Activated T-cell treated with anti-CD3 and anti-CD28 coated beads, Interleukin-2, amount 50 U/mL, for 24 hours (primary cell): ENCODE measurements at regions not wholly inside any gene's neighbourhood (a gene's known extent, or its start where the extent isn't known, plus 50 kb on each side); places are given as distances from the start of the nearest gene placed in this dataset.
"Not testable (repeated sequence)": the region's sequence is repeated elsewhere in the genome, so short reads cannot be mapped to it uniquely, and the experiment has no call there.

Source experiments
- DNase-seq: peaks from one replicate; pipeline ENCODE4 v3.0.0-alpha.2; 2020
- H3K27ac Mint-ChIP-seq: 2 replicates; pipeline ENCODE4 v1.8.0; 2020; ENCODE audit warnings: mild to moderate bottlenecking, mixed read lengths
- H3K27me3 Mint-ChIP-seq: 2 replicates; pipeline ENCODE4 v1.8.0; 2020; ENCODE audit warnings: mixed read lengths
- H3K36me3 Mint-ChIP-seq: 2 replicates; pipeline ENCODE4 v1.8.0; 2020; ENCODE audit warnings: low read depth, mixed read lengths
- H3K4me1 Mint-ChIP-seq: 2 replicates; pipeline ENCODE4 v1.8.0; 2020; ENCODE audit warnings: low read depth, mixed read lengths
- H3K4me3 Mint-ChIP-seq: 2 replicates; pipeline ENCODE4 v1.8.0; 2020; ENCODE audit warnings: mild to moderate bottlenecking, moderate library complexity, mixed read lengths
- H3K9me3 Mint-ChIP-seq: 2 replicates; pipeline ENCODE4 v1.8.0; 2020; ENCODE audit warnings: mixed read lengths

- Mint-ChIP-seq H3K4me3 (no peak overlapping the region), H3K27me3 (no peaks in the 10 kb centered on the region), H3K27ac (no peak overlapping the region), H3K4me1 (no peaks in the 10 kb centered on the region), H3K36me3 (no peaks in the 10 kb centered on the region), H3K9me3 (no peaks in the 10 kb centered on the region)
- no peak for DNase-seq
These were observed 239.4 kb upstream of the CPHXL start for GRCh38 chr16:75965504-75966374.

- not testable (repeated sequence) for H3K4me1 Mint-ChIP-seq, H3K27me3 Mint-ChIP-seq, H3K27ac Mint-ChIP-seq, H3K36me3 Mint-ChIP-seq, DNase-seq, H3K4me3 Mint-ChIP-seq, H3K9me3 Mint-ChIP-seq
These were observed 242.8 kb upstream of the CPHXL start for GRCh38 chr16:75969120-75969519.

GRCh38 chr16:75971334-75971733 lies 245.0 kb upstream of the CPHXL start:
- Mint-ChIP-seq H3K27me3 (no peaks in the 10 kb centered on the region), H3K36me3 (no peaks in the 10 kb centered on the region), H3K4me3 (no peak overlapping the region), H3K4me1 (no peaks in the 10 kb centered on the region), H3K27ac (no peak overlapping the region), H3K9me3 (no peaks in the 10 kb centered on the region)
- DNase-seq, result no peak

- no peaks in the 10 kb centered on the region for H3K36me3 Mint-ChIP-seq
- no peak overlapping the region for H3K4me3 Mint-ChIP-seq
- H3K27me3 Mint-ChIP-seq, result no peaks in the 10 kb centered on the region
- H3K27ac Mint-ChIP-seq, result no peak overlapping the region
- no peak for DNase-seq
- H3K9me3 Mint-ChIP-seq, result peaks cover 8% of the 10 kb centered on the region
- H3K4me1 Mint-ChIP-seq, result no peaks in the 10 kb centered on the region
These were observed 257.0 kb upstream of the CPHXL start for GRCh38 chr16:75983296-75983695.

- Mint-ChIP-seq H3K9me3 (peaks cover 8% of the 10 kb centered on the region), H3K4me1 (no peaks in the 10 kb centered on the region), H3K36me3 (no peaks in the 10 kb centered on the region), H3K27me3 (no peaks in the 10 kb centered on the region), H3K4me3 (no peak overlapping the region), H3K27ac (no peak overlapping the region)
- no peak for DNase-seq
These were observed 257.6 kb upstream of the CPHXL start for GRCh38 chr16:75983741-75984381.

GRCh38 chr16:75987323-75987722 lies 261.0 kb upstream of the CPHXL start:
- H3K27ac Mint-ChIP-seq, result no peak overlapping the region
- H3K36me3 Mint-ChIP-seq, result no peaks in the 10 kb centered on the region
- no peak for DNase-seq
- no peaks in the 10 kb centered on the region for H3K27me3 Mint-ChIP-seq
- H3K9me3 Mint-ChIP-seq, result peaks cover 9% of the 10 kb centered on the region
- no peak overlapping the region for H3K4me3 Mint-ChIP-seq
- H3K4me1 Mint-ChIP-seq, result no peaks in the 10 kb centered on the region

GRCh38 chr16:75996491-75996890 lies 270.2 kb upstream of the CPHXL start:
- DNase-seq, result no peak
- Mint-ChIP-seq H3K4me3 (no peak overlapping the region), H3K9me3 (no peaks in the 10 kb centered on the region)

GRCh38 chr16:75997606-75998005 lies 271.3 kb upstream of the CPHXL start:
- Mint-ChIP-seq H3K4me3 (no peak overlapping the region), H3K4me1 (no peaks in the 10 kb centered on the region), H3K27ac (no peak overlapping the region), H3K27me3 (no peaks in the 10 kb centered on the region), H3K9me3 (peaks cover 3% of the 10 kb centered on the region), H3K36me3 (no peaks in the 10 kb centered on the region)
- no peak for DNase-seq

More at GRCh38 chr16:75996491-75996890, 270.2 kb upstream of the CPHXL start:
- Mint-ChIP-seq H3K27ac (no peak overlapping the region), H3K36me3 (no peaks in the 10 kb centered on the region), H3K4me1 (no peaks in the 10 kb centered on the region), H3K27me3 (no peaks in the 10 kb centered on the region)

GRCh38 chr16:76007645-76008044 lies 269.6 kb upstream of the CNTNAP4 start:
- no peak overlapping the region for H3K4me3 Mint-ChIP-seq
- no peaks in the 10 kb centered on the region for H3K4me1 Mint-ChIP-seq
- H3K27ac Mint-ChIP-seq, result no peak overlapping the region
- no peaks in the 10 kb centered on the region for H3K36me3 Mint-ChIP-seq
- H3K27me3 Mint-ChIP-seq, result no peaks in the 10 kb centered on the region
- DNase-seq, result no peak
- H3K9me3 Mint-ChIP-seq, result no peaks in the 10 kb centered on the region

GRCh38 chr16:76023835-76024234 lies 253.4 kb upstream of the CNTNAP4 start:
- Mint-ChIP-seq H3K27me3 (no peaks in the 10 kb centered on the region), H3K4me3 (no peak overlapping the region), H3K9me3 (no peaks in the 10 kb centered on the region), H3K36me3 (no peaks in the 10 kb centered on the region), H3K27ac (no peak overlapping the region), H3K4me1 (no peaks in the 10 kb centered on the region)
- DNase-seq, result no peak

- no peak for DNase-seq
- H3K36me3 Mint-ChIP-seq, result no peaks in the 10 kb centered on the region
- no peaks in the 10 kb centered on the region for H3K4me1 Mint-ChIP-seq
- no peak overlapping the region for H3K4me3 Mint-ChIP-seq
- H3K9me3 Mint-ChIP-seq, result peaks cover 6% of the 10 kb centered on the region
- no peaks in the 10 kb centered on the region for H3K27me3 Mint-ChIP-seq
- no peak overlapping the region for H3K27ac Mint-ChIP-seq
These were observed 241.5 kb upstream of the CNTNAP4 start for GRCh38 chr16:76035689-76036088.

- H3K36me3 Mint-ChIP-seq, result no peaks in the 10 kb centered on the region
- H3K27ac Mint-ChIP-seq, result no peak overlapping the region
- DNase-seq, result no peak
- H3K4me3 Mint-ChIP-seq, result no peak overlapping the region
- peaks cover 3% of the 10 kb centered on the region for H3K9me3 Mint-ChIP-seq
- H3K27me3 Mint-ChIP-seq, result no peaks in the 10 kb centered on the region
- no peaks in the 10 kb centered on the region for H3K4me1 Mint-ChIP-seq
These were observed 239.1 kb upstream of the CNTNAP4 start for GRCh38 chr16:76038097-76038496.

GRCh38 chr16:76052725-76053124 lies 224.5 kb upstream of the CNTNAP4 start:
- H3K9me3 Mint-ChIP-seq, result peaks cover 7% of the 10 kb centered on the region
- no peaks in the 10 kb centered on the region for H3K4me1 Mint-ChIP-seq
- DNase-seq, result no peak
- H3K27me3 Mint-ChIP-seq, result no peaks in the 10 kb centered on the region
- H3K36me3 Mint-ChIP-seq, result no peaks in the 10 kb centered on the region
- H3K27ac Mint-ChIP-seq, result no peak overlapping the region
- no peak overlapping the region for H3K4me3 Mint-ChIP-seq

- H3K4me1 Mint-ChIP-seq, result no peaks in the 10 kb centered on the region
- no peak for DNase-seq
- peaks cover 3% of the 10 kb centered on the region for H3K9me3 Mint-ChIP-seq
- H3K4me3 Mint-ChIP-seq, result no peak overlapping the region
- no peaks in the 10 kb centered on the region for H3K36me3 Mint-ChIP-seq
- H3K27ac Mint-ChIP-seq, result no peak overlapping the region
- H3K27me3 Mint-ChIP-seq, result no peaks in the 10 kb centered on the region
These were observed 218.0 kb upstream of the CNTNAP4 start for GRCh38 chr16:76059186-76059585.

- H3K9me3 Mint-ChIP-seq, result peaks cover 3% of the 10 kb centered on the region
- H3K4me3 Mint-ChIP-seq, result no peak overlapping the region
- H3K27me3 Mint-ChIP-seq, result no peaks in the 10 kb centered on the region
- H3K27ac Mint-ChIP-seq, result no peak overlapping the region
- DNase-seq, result no peak
- H3K36me3 Mint-ChIP-seq, result no peaks in the 10 kb centered on the region
- no peaks in the 10 kb centered on the region for H3K4me1 Mint-ChIP-seq
These were observed 217.5 kb upstream of the CNTNAP4 start for GRCh38 chr16:76059701-76060100.
